ENCODE measurements at regions not wholly inside any gene's neighbourhood (a gene's known extent, or its start where the extent isn't known, plus 50 kb on each side); places are given as distances from the start of the nearest gene placed in this dataset.
A peak's percentile ranks its signal among the peaks of the same experiment; 100 is the strongest.

- DNase-seq: no peak
These were observed 693.7 kb downstream of the MCTP2 start for GRCh38 chr15:94924971-94925598.

- no peak for DNase-seq
These were observed 694.3 kb downstream of the MCTP2 start for GRCh38 chr15:94925680-94926079.

GRCh38 chr15:94927003-94927402 is 695.6 kb downstream of the MCTP2 start:
- no peak for DNase-seq

- DNase-seq: no peak
These were observed 697.9 kb downstream of the MCTP2 start for GRCh38 chr15:94929282-94929681.

GRCh38 chr15:94930441-94930840 is 699.1 kb downstream of the MCTP2 start:
- no peak for DNase-seq

GRCh38 chr15:94930960-94931359 is 699.6 kb downstream of the MCTP2 start:
- DNase-seq: no peak

- DNase-seq: no peak
These were observed 703.1 kb downstream of the MCTP2 start for GRCh38 chr15:94934440-94934839.

GRCh38 chr15:94937242-94937641 is 705.9 kb downstream of the MCTP2 start:
- DNase-seq: no peak

GRCh38 chr15:94943888-94944287 is 712.5 kb downstream of the MCTP2 start:
- DNase-seq: no peak

- no peak for DNase-seq
These were observed 720.2 kb downstream of the MCTP2 start for GRCh38 chr15:94951538-94951937.

GRCh38 chr15:94963953-94964352 is 732.6 kb downstream of the MCTP2 start:
- no peak for DNase-seq

- no peak for DNase-seq
These were observed 734.2 kb downstream of the MCTP2 start for GRCh38 chr15:94965593-94965992.

- DNase-seq: no peak
These were observed 736.8 kb downstream of the MCTP2 start for GRCh38 chr15:94968133-94968532.

GRCh38 chr15:94970096-94970495 is 738.7 kb downstream of the MCTP2 start:
- no peak for DNase-seq

GRCh38 chr15:94970802-94971201 is 739.4 kb downstream of the MCTP2 start:
- DNase-seq: no peak

- DNase-seq: no peak
These were observed 741.0 kb downstream of the MCTP2 start for GRCh38 chr15:94972314-94972713.

GRCh38 chr15:94987085-94987484 is 755.7 kb downstream of the MCTP2 start:
- no peak for DNase-seq

- DNase-seq: no peak
These were observed 760.4 kb downstream of the MCTP2 start for GRCh38 chr15:94991718-94992117.

GRCh38 chr15:95009635-95010034 is 778.3 kb downstream of the MCTP2 start:
- no peak for DNase-seq

- no peak for DNase-seq
These were observed 782.0 kb downstream of the MCTP2 start for GRCh38 chr15:95013381-95013780.

- no peak for DNase-seq
These were observed 785.3 kb downstream of the MCTP2 start for GRCh38 chr15:95016511-95017229.

GRCh38 chr15:95017666-95018328 is 786.4 kb downstream of the MCTP2 start:
- DNase-seq: no peak

- peak; percentile 16 for DNase-seq
These were observed 787.7 kb downstream of the MCTP2 start for GRCh38 chr15:95018888-95019545.

- DNase-seq: no peak
These were observed 788.5 kb downstream of the MCTP2 start for GRCh38 chr15:95019907-95020306.

All from activated CD4-positive, alpha-beta T cell treated with anti-CD3 and anti-CD28 coated beads, Interleukin-2, amount 50 U/mL, for 16 hours (primary cell).